ENCODE measurements at regions not wholly inside any gene's neighbourhood (a gene's known extent, or its start where the extent isn't known, plus 50 kb on each side); places are given as distances from the start of the nearest gene placed in this dataset.
"Not testable (repeated sequence)": the region's sequence is repeated elsewhere in the genome, so short reads cannot be mapped to it uniquely, and the experiment has no call there.

GRCh38 chr12:131357185-131357747 is 353.6 kb upstream of the SFSWAP start:
- no peak for DNase-seq (ENCODE audit: low read depth, low spot score)

GRCh38 chr12:131357920-131358319 is 353.0 kb upstream of the SFSWAP start:
- no peak for DNase-seq (ENCODE audit: low read depth, low spot score)

GRCh38 chr12:131362291-131363211 is 348.3 kb upstream of the SFSWAP start:
- no peak for DNase-seq (ENCODE audit: low read depth, low spot score)

GRCh38 chr12:131363393-131363792 is 347.5 kb upstream of the SFSWAP start:
- no peak for DNase-seq (ENCODE audit: low read depth, low spot score)

GRCh38 chr12:131363841-131364495 is 346.9 kb upstream of the SFSWAP start:
- no peak for DNase-seq (ENCODE audit: low read depth, low spot score)

GRCh38 chr12:131364903-131365820 is 345.7 kb upstream of the SFSWAP start:
- DNase-seq (ENCODE audit: low read depth, low spot score), result no peak

GRCh38 chr12:131365821-131366260 is 345.0 kb upstream of the SFSWAP start:
- no peak for DNase-seq (ENCODE audit: low read depth, low spot score)

GRCh38 chr12:131366261-131366871 is 344.5 kb upstream of the SFSWAP start:
- no peak for DNase-seq (ENCODE audit: low read depth, low spot score)

- not testable (repeated sequence) for DNase-seq (ENCODE audit: low read depth, low spot score)
Measured at GRCh38 chr12:131367067-131367982, 343.6 kb upstream of the SFSWAP start.

GRCh38 chr12:131367983-131368667 is 342.8 kb upstream of the SFSWAP start:
- DNase-seq (ENCODE audit: low read depth, low spot score), result no peak

- DNase-seq (ENCODE audit: low read depth, low spot score), result no peak
Measured at GRCh38 chr12:131368668-131369071, 342.2 kb upstream of the SFSWAP start.

GRCh38 chr12:131369094-131369845 is 341.6 kb upstream of the SFSWAP start:
- DNase-seq (ENCODE audit: low read depth, low spot score), result no peak

GRCh38 chr12:131370321-131370720 is 340.6 kb upstream of the SFSWAP start:
- DNase-seq (ENCODE audit: low read depth, low spot score), result no peak

GRCh38 chr12:131370791-131371347 is 340.0 kb upstream of the SFSWAP start:
- no peak for DNase-seq (ENCODE audit: low read depth, low spot score)

GRCh38 chr12:131371401-131372170 is 339.3 kb upstream of the SFSWAP start:
- no peak for DNase-seq (ENCODE audit: low read depth, low spot score)

GRCh38 chr12:131372171-131372475 is 338.8 kb upstream of the SFSWAP start:
- no peak for DNase-seq (ENCODE audit: low read depth, low spot score)

- no peak for DNase-seq (ENCODE audit: low read depth, low spot score)
Measured at GRCh38 chr12:131372706-131373195, 338.1 kb upstream of the SFSWAP start.
